GM12874 (cell line): ENCODE measurements at regions not wholly inside any gene's neighbourhood (a gene's known extent, or its start where the extent isn't known, plus 50 kb on each side); places are given as distances from the start of the nearest gene placed in this dataset.

Source experiments
- TF ChIP-seq, protein P1 (sequence below): IDR thresholded peaks from 2 replicates; pipeline ENCODE4 v1.5.1; 2011; ENCODE audit warnings: low read depth, mild to moderate bottlenecking, control low read depth, low read length, moderate library complexity; ENCODE audit not compliant: insufficient read depth

DNA sequence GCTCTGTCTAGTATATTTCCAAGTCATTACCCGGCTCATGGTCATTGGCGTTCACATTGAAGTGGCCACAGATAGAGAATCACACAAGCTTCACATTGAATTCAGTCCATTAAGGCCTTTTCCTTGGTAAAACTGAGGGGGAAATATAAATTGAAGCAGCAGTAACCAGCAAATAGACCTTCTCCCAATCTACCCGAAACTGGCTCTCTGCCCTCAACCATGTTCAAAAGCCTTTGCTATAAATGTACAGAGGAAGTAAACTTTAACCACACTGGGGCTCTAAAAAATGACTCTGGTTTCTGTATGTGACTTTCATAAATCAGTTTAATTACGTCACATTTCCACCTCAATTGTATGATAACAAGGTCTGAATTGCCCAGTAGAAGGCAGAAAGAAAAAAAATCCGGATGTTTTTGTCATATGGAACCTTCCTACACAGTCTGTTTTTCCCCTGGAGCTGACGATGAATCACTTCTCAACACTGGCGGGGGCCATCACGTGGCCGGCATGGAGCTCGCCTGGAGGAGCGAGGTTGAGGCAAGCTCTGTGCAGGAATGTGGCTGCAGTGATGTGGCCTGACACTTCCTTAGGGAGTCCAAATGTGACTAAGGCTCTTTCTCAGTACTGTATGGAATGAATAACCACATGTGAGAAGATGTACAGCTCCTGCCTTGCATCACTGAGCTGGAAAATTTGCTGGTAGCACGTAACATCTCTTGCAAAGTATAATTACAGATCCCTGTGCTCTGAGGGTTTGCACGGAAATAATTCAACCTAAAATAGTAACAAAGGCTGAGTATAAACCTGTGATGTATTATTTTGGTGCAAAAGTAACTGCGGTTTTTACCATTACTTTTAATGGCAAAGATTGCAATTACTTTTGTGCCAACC is 58.6 kb upstream of the SNX9 start:
- TF ChIP-seq, protein P1, sequence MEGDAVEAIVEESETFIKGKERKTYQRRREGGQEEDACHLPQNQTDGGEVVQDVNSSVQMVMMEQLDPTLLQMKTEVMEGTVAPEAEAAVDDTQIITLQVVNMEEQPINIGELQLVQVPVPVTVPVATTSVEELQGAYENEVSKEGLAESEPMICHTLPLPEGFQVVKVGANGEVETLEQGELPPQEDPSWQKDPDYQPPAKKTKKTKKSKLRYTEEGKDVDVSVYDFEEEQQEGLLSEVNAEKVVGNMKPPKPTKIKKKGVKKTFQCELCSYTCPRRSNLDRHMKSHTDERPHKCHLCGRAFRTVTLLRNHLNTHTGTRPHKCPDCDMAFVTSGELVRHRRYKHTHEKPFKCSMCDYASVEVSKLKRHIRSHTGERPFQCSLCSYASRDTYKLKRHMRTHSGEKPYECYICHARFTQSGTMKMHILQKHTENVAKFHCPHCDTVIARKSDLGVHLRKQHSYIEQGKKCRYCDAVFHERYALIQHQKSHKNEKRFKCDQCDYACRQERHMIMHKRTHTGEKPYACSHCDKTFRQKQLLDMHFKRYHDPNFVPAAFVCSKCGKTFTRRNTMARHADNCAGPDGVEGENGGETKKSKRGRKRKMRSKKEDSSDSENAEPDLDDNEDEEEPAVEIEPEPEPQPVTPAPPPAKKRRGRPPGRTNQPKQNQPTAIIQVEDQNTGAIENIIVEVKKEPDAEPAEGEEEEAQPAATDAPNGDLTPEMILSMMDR: no peak

DNA sequence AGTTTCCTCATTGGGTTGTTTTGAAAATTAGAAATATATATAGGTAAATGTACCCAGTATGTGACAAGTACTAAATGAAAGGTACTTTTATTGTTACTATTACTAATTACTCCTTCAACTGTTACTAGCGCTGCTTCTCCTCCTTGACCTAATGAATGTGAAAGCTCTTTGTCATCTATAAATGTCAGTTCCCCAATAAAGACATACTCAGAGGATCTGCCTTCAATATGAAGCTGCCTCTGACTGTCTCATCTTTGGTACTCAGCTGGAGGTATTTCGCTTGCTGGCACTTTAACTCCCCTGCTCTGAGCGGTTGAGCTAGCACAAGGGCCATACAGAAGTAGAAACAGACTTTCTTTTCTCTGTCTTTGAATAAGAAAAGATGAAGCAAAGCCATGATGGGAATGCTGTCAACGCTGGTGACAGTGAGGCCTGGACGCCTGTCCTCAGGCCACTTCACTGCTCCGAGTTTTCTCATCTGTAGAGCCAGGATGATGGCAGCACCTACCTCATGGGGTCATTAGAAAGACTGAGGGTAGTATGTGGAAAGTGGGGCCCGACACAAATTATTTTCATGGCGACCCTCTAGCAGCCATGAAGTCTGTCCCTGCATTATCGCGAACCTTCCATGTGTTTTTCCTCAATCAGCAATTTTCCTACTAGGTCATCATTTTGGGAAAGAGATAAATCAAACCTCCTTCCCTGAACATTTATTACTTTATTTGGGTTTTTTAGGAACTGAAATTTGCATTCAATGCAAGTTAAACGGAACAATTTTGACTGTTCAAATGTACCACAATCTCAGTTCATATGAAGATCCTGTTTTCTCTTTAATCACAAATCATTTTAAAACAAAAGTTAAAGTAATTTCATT is 55.9 kb upstream of the SNX9 start:
- TF ChIP-seq, protein P1: no peak

- TF ChIP-seq, protein P1: no peak
Observed at GRCh38 chr6:157767775-157768156, 55.3 kb upstream of the SNX9 start.

DNA sequence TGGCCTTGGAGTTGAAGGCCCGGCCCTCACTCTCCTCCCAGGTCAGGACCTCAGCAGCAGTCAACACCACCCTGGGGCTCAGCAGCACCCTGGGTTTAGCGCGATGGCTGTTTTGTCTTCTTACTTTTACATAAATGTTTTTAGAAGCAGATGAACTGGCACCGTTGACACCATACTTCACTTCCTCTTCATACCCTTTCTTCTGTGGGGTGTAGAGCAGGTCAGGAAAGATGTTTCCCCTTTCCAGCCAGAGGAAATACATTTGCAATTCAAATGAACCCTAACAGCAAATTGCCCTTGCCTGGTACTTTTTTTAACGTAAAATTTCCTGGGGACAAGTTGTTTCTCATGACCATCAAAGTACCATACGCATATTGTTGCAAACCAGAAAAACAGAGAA is 54.7 kb upstream of the SNX9 start:
- TF ChIP-seq, protein P1: no peak

- TF ChIP-seq, protein P1: no peak
Observed at GRCh38 chr6:157768863-157769551, 54.0 kb upstream of the SNX9 start.

- TF ChIP-seq, protein P1: no peak
Observed at GRCh38 chr6:157769776-157770426, 53.1 kb upstream of the SNX9 start.
